IMR-90 (cell line): ENCODE measurements at regions not wholly inside any gene's neighbourhood (a gene's known extent, or its start where the extent isn't known, plus 50 kb on each side); places are given as distances from the start of the nearest gene placed in this dataset.

Experiments used
- ATAC-seq: fragments of 200-7000 bp; cut with Tn5 transposase; 2 replicates; pipeline ENCODE4 v1.9.1; 2020; ENCODE audit warnings: low read depth, mild to moderate bottlenecking, moderate library complexity
- BruUV-seq: library from RNA; stranded (reverse); fragments of 400-500 nt; replicated peaks from 2 replicates; lab custom pipeline; 2021; lab: Mats Ljungman, UMichigan
- CTCF ChIA-PET: fragments of 300-600 bp; formaldehyde crosslinking; extraction: SDS; loops from one replicate; lab custom pipeline; 2021; ENCODE audit warnings: antibody characterized with exemption; lab: Yijun Ruan, JAX
- POLR2A ChIA-PET: fragments of 300-600 bp; sonication (Branson Sonifier 250); formaldehyde crosslinking; loops from one replicate; lab custom pipeline; 2022; ENCODE audit warnings: antibody characterized with exemption; ENCODE audit not compliant: unreplicated experiment; lab: Charles Lee
- DNase-seq: peaks from one replicate; pipeline ENCODE4 v3.0.0; 2013
- H2AFZ ChIP-seq: replicated peaks from 2 replicates; pipeline ENCODE3; 2013; ENCODE audit warnings: low read length, mild to moderate bottlenecking; ENCODE audit not compliant: poor library complexity
- H2AK5ac ChIP-seq: 2 replicates; pipeline ENCODE4 v1.6.1; 2013; ENCODE audit warnings: low read depth, low read length, inconsistent platforms
- H2AK9ac ChIP-seq: replicated peaks from 2 replicates; pipeline ENCODE3; 2013; ENCODE audit warnings: mild to moderate bottlenecking, low read depth, low read length, moderate library complexity; ENCODE audit not compliant: poor library complexity
- H2BK120ac ChIP-seq: 2 replicates; pipeline ENCODE4 v1.6.1; 2013; ENCODE audit warnings: low read depth, low read length, inconsistent platforms
- H2BK15ac ChIP-seq: 3 replicates; pipeline ENCODE4 v1.6.1; 2013; ENCODE audit warnings: low read depth, low read length, inconsistent platforms
- H2BK20ac ChIP-seq: 2 replicates; pipeline ENCODE4 v1.6.1; 2013; ENCODE audit warnings: low read depth, mild to moderate bottlenecking, inconsistent platforms, low read length, moderate library complexity
- H2BK5ac ChIP-seq: 2 replicates; pipeline ENCODE4 v1.6.1; 2013; ENCODE audit warnings: mild to moderate bottlenecking, low read depth, low read length, inconsistent platforms; ENCODE audit not compliant: poor library complexity, severe bottlenecking
- H3K14ac ChIP-seq: replicated peaks from 2 replicates; pipeline ENCODE4 v1.6.1; 2013; ENCODE audit warnings: low read depth, low read length, inconsistent platforms
- H3K18ac ChIP-seq: 2 replicates; pipeline ENCODE4 v1.6.1; 2013; ENCODE audit warnings: low read depth, low read length, control low read depth
- H3K23ac ChIP-seq: 2 replicates; pipeline ENCODE4 v1.6.1; 2013; ENCODE audit warnings: low read depth, low read length, inconsistent platforms
- H3K27ac ChIP-seq: 2 replicates; pipeline ENCODE4 v1.5.1; 2013; ENCODE audit warnings: mild to moderate bottlenecking, control low read depth, low read length; ENCODE audit not compliant: insufficient read depth
- H3K27me3 ChIP-seq: 2 replicates; pipeline ENCODE4 v1.6.1; 2013; ENCODE audit warnings: low read length; ENCODE audit not compliant: control insufficient read depth, insufficient read depth
- H3K36me3 ChIP-seq: 2 replicates; pipeline ENCODE4 v1.6.1; 2013; ENCODE audit warnings: low read length, mixed read lengths; ENCODE audit not compliant: control insufficient read depth, insufficient read depth
- H3K4ac ChIP-seq: 2 replicates; pipeline ENCODE4 v1.6.1; 2013; ENCODE audit warnings: low read depth, low read length, inconsistent platforms
- H3K4me1 ChIP-seq: 2 replicates; pipeline ENCODE4 v1.6.1; 2013; ENCODE audit warnings: low read length, mixed read lengths; ENCODE audit not compliant: control insufficient read depth, insufficient read depth
- H3K4me2 ChIP-seq: 2 replicates; pipeline ENCODE4 v1.6.1; 2013; ENCODE audit warnings: low read depth, mild to moderate bottlenecking, control low read depth, low read length, moderate library complexity
- H3K4me3 ChIP-seq: 2 replicates; pipeline ENCODE4 v1.5.1; 2013; ENCODE audit warnings: low read depth, mild to moderate bottlenecking, control low read depth, low read length, moderate library complexity; ENCODE audit not compliant: insufficient read depth
- H3K56ac ChIP-seq: 2 replicates; pipeline ENCODE4 v1.6.1; 2013; ENCODE audit warnings: low read length, inconsistent platforms; ENCODE audit not compliant: insufficient read depth; ENCODE audit errors: extremely low read depth
- H3K79me1 ChIP-seq, 2 experiments: 2 replicates each; pipeline ENCODE4 v1.6.1; 2013; ENCODE audit warnings: low read length in 2 of 2, inconsistent platforms in 1 of 2, low read depth in 1 of 2
- H3K9ac ChIP-seq: 2 replicates; pipeline ENCODE4 v1.6.1; 2013; ENCODE audit warnings: low read depth, low read length, control low read depth
- H3K9me1 ChIP-seq: 2 replicates; pipeline ENCODE4 v1.6.1; 2013; ENCODE audit warnings: low read length, inconsistent platforms; ENCODE audit not compliant: insufficient read depth
- H3K9me3 ChIP-seq: 2 replicates; pipeline ENCODE4 v1.6.1; 2013; ENCODE audit warnings: low read length; ENCODE audit not compliant: control insufficient read depth, insufficient read depth
- H4K20me1 ChIP-seq: 2 replicates; pipeline ENCODE4 v1.6.1; 2013; ENCODE audit warnings: low read length, inconsistent platforms; ENCODE audit not compliant: insufficient read depth
- H4K5ac ChIP-seq: 2 replicates; pipeline ENCODE4 v1.6.1; 2013; ENCODE audit warnings: mild to moderate bottlenecking, low read depth, low read length, control low read depth
- H4K8ac ChIP-seq, 2 experiments: 2 replicates each; pipeline ENCODE4 v1.6.1; 2013; ENCODE audit warnings: low read depth in 2 of 2, low read length in 2 of 2, control low read depth in 1 of 2, inconsistent platforms in 1 of 2
- H4K91ac ChIP-seq: 2 replicates; pipeline ENCODE4 v1.6.1; 2013; ENCODE audit warnings: low read depth, low read length, inconsistent platforms; ENCODE audit not compliant: insufficient read depth
- BHLHE40 ChIP-seq: fragments of 150-350 bp; IDR thresholded peaks from 2 replicates; pipeline ENCODE4 v1.6.1; 2016; ENCODE audit warnings: mild to moderate bottlenecking, low read depth, low read length
- CEBPB ChIP-seq: IDR thresholded peaks from 2 replicates; pipeline ENCODE4 v1.6.1; 2012; ENCODE audit warnings: low read depth, low read length, improper control_type of control experiment
- CHD1 ChIP-seq: IDR thresholded peaks from 2 replicates; pipeline ENCODE4 v1.6.1; 2012; ENCODE audit warnings: low read depth, low read length, improper control_type of control experiment
- FOS ChIP-seq: fragments of 150-350 bp; IDR thresholded peaks from 2 replicates; pipeline ENCODE4 v1.6.1; 2016; ENCODE audit warnings: low read depth, low read length
- MAFK ChIP-seq: IDR thresholded peaks from 2 replicates; pipeline ENCODE4 v1.6.1; 2012; ENCODE audit warnings: low read depth, low read length, improper control_type of control experiment
- MAZ ChIP-seq: IDR thresholded peaks from 2 replicates; pipeline ENCODE4 v1.6.1; 2012; ENCODE audit warnings: low read depth, mild to moderate bottlenecking, low read length, improper control_type of control experiment, moderate library complexity, borderline replicate concordance
- NFE2L2 ChIP-seq: fragments of 150-350 bp; IDR thresholded peaks from 2 replicates; pipeline ENCODE4 v1.6.1; 2016; ENCODE audit warnings: low read depth, mild to moderate bottlenecking, low read length
- RAD21 ChIP-seq: IDR thresholded peaks from 2 replicates; pipeline ENCODE4 v1.6.1; 2012; ENCODE audit warnings: low read length, improper control_type of control experiment
- RCOR1 ChIP-seq: IDR thresholded peaks from 2 replicates; pipeline ENCODE4 v1.6.1; 2012; ENCODE audit warnings: mild to moderate bottlenecking, low read length, improper control_type of control experiment; ENCODE audit not compliant: insufficient replicate concordance
- RFX5 ChIP-seq: IDR thresholded peaks from 2 replicates; pipeline ENCODE4 v1.8.0; 2012; ENCODE audit warnings: low read depth, mild to moderate bottlenecking, low read length, moderate library complexity
- SMC3 ChIP-seq: fragments of 150-350 bp; IDR thresholded peaks from 2 replicates; pipeline ENCODE4 v1.6.1; 2016; ENCODE audit warnings: low read depth, mild to moderate bottlenecking, antibody characterized with exemption, low read length, moderate library complexity
- USF2 ChIP-seq: fragments of 150-350 bp; IDR thresholded peaks from 2 replicates; pipeline ENCODE4 v1.6.1; 2017; ENCODE audit warnings: mild to moderate bottlenecking, antibody characterized with exemption, low read length, low read depth
- WGBS, 2 experiments: methylation state at CpG; one replicate each; pipeline versions ENCODE4 v1.1.5 to v1.1.7; 2013; ENCODE audit warnings: missing lambda C conversion rate in 2 of 2; ENCODE audit not compliant: insufficient read length in 1 of 2; ENCODE audit errors: extremely low coverage in 2 of 2; 5-methylcytosine and 5-hydroxymethylcytosine counted together
- dilution Hi-C: fragments of 300-500 bp; cut with HindIII; formaldehyde crosslinking; loops from one replicate; pipeline ENCODE4 v1.14.3; 2018; ENCODE audit warnings: low sequenced_read_pairs; ENCODE audit not compliant: unreplicated experiment
- in situ Hi-C: fragments of 300-500 bp; cut with MboI; formaldehyde crosslinking; loops from 3 replicates; pipeline ENCODE4 v1.14.3; 2019; ENCODE audit warnings: low sequenced_read_pairs, inconsistent platforms, mixed read lengths
- intact Hi-C: fragments of 100-400 bp; cut with micrococcal nuclease; formaldehyde crosslinking; loops from 2 replicates; pipeline ENCODE4 v1.10.0; 2022
- TF ChIP-seq, protein P1 (sequence below): fragments of 150-350 bp; IDR thresholded peaks from 2 replicates; pipeline ENCODE4 v1.6.1; 2016; ENCODE audit warnings: low read depth, mild to moderate bottlenecking, low read length, moderate library complexity, borderline replicate concordance

- Histone ChIP-seq H3K9ac (no peak overlapping the region), H3K9me3 (no peaks in the 10 kb centered on the region), H2BK120ac (no peak overlapping the region), H3K4me3 (no peak overlapping the region), H2AK5ac (no peak overlapping the region), H3K27me3 (peaks cover 9% of the 10 kb centered on the region), H3K9me1 (no peaks in the 10 kb centered on the region), H2AFZ (no peak overlapping the region), H3K14ac (no peak overlapping the region), H3K79me1 (no peaks in the 10 kb centered on the region), H3K18ac (no peak overlapping the region), H4K8ac (no peak overlapping the region), H3K4me1 (no peaks in the 10 kb centered on the region), H3K4ac (no peak overlapping the region), H3K36me3 (no peaks in the 10 kb centered on the region), H3K56ac (no peak overlapping the region), H3K27ac (no peak overlapping the region), H2BK15ac (no peak overlapping the region), H3K23ac (no peak overlapping the region), H2BK20ac (no peak overlapping the region), H2AK9ac (no peak overlapping the region), H4K91ac (no peak overlapping the region), H4K20me1 (no peaks in the 10 kb centered on the region), H4K5ac (no peak overlapping the region), H3K4me2 (no peak overlapping the region), H2BK5ac (no peak overlapping the region)
- POLR2A ChIA-PET, result no interaction called here
- BruUV-seq, result no TSS peak
- in situ Hi-C loops, result no loop called here
- CTCF ChIA-PET, result no interaction called here
- dilution Hi-C loops, result no loop called here
- WGBS, 2 experiments, result 33% methylated on average over 1 of the region's 4 CpGs; no CpG with 5 or more reads in 1 of the 2 experiments
- DNase-seq (no peak), ATAC-seq (no peak)
- intact Hi-C loops, result no loop called here
- TF ChIP-seq RCOR1 (no peak), FOS (no peak), CHD1 (no peak), BHLHE40 (no peak), NFE2L2 (no peak), RFX5 (no peak), RAD21 (no peak), MAFK (no peak), MAZ (no peak), CEBPB (no peak), USF2 (no peak), SMC3 (no peak)
- TF ChIP-seq, protein P1, sequence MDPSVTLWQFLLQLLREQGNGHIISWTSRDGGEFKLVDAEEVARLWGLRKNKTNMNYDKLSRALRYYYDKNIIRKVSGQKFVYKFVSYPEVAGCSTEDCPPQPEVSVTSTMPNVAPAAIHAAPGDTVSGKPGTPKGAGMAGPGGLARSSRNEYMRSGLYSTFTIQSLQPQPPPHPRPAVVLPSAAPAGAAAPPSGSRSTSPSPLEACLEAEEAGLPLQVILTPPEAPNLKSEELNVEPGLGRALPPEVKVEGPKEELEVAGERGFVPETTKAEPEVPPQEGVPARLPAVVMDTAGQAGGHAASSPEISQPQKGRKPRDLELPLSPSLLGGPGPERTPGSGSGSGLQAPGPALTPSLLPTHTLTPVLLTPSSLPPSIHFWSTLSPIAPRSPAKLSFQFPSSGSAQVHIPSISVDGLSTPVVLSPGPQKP, result no peak
Observed at GRCh38 chr14:36066636-36067035, 109.9 kb downstream of the PTCSC3 start.
